PC-3 (cell line): ENCODE measurements at regions not wholly inside any gene's neighbourhood (a gene's known extent, or its start where the extent isn't known, plus 50 kb on each side); places are given as distances from the start of the nearest gene placed in this dataset.

Source experiments
- ATAC-seq: fragments of 200-7000 bp; cut with Tn5 transposase; 2 replicates; pipeline ENCODE4 v1.9.1; 2020; ENCODE audit warnings: mild to moderate bottlenecking, moderate library complexity
- BruUV-seq: library from RNA; stranded (reverse); fragments of 400-500 nt; replicated peaks from 2 replicates; lab custom pipeline; 2021; lab: Mats Ljungman, UMichigan
- CTCF ChIA-PET: fragments of 300-600 bp; sonication (Branson Sonifier 250); formaldehyde crosslinking; loops from one replicate; lab custom pipeline; 2022; ENCODE audit warnings: antibody characterized with exemption; lab: Charles Lee
- POLR2A ChIA-PET: fragments of 300-600 bp; sonication (Branson Sonifier 250); formaldehyde crosslinking; loops from one replicate; lab custom pipeline; 2022; ENCODE audit warnings: antibody characterized with exemption; ENCODE audit not compliant: unreplicated experiment; lab: Charles Lee
- DNase-seq: peaks from one replicate; pipeline ENCODE4 v3.0.0-alpha.2; 2015
- H2AFZ ChIP-seq: fragments of 300-600 bp; sonication (generic); 2 replicates; pipeline ENCODE4 v1.6.0; 2016; ENCODE audit warnings: antibody characterized with exemption, low read length
- H3F3A ChIP-seq: fragments of 300-600 bp; sonication (generic); one replicate; pipeline ENCODE4 v1.6.0; 2017; ENCODE audit warnings: antibody characterized with exemption, low read length, control low read depth, mild to moderate bottlenecking; ENCODE audit not compliant: unreplicated experiment
- H3K27ac ChIP-seq: fragments of 300-600 bp; sonication (generic); 2 replicates; pipeline ENCODE4 v1.5.1; 2016; ENCODE audit warnings: mild to moderate bottlenecking, low read length
- H3K27me3 ChIP-seq: fragments of 300-600 bp; sonication (generic); 2 replicates; pipeline ENCODE4 v1.6.1; 2016; ENCODE audit warnings: low read length, mixed read lengths
- H3K36me3 ChIP-seq: fragments of 300-600 bp; sonication (generic); 2 replicates; pipeline ENCODE4 v1.6.1; 2016; ENCODE audit warnings: low read depth, mixed run types, low read length, mixed read lengths
- H3K4me1 ChIP-seq: fragments of 300-600 bp; sonication (generic); 2 replicates; pipeline ENCODE4 v1.5.1; 2016; ENCODE audit warnings: low read length; ENCODE audit not compliant: insufficient read depth
- H3K4me2 ChIP-seq: fragments of 300-600 bp; sonication (generic); 2 replicates; pipeline ENCODE4 v1.6.0; 2016; ENCODE audit warnings: low read length
- H3K4me3 ChIP-seq: fragments of 300-600 bp; sonication (generic); 2 replicates; pipeline ENCODE4 v1.5.1; 2016; ENCODE audit warnings: mild to moderate bottlenecking, low read length, mixed read lengths
- H3K79me2 ChIP-seq: fragments of 300-600 bp; sonication (generic); 2 replicates; pipeline ENCODE4 v1.6.1; 2017; ENCODE audit warnings: low read length, mixed read lengths
- H3K9ac ChIP-seq: fragments of 300-600 bp; sonication (generic); 2 replicates; pipeline ENCODE4 v1.6.0; 2016; ENCODE audit warnings: mild to moderate bottlenecking, low read length
- H3K9me2 ChIP-seq: fragments of 300-600 bp; sonication (generic); replicated peaks from 2 replicates; pipeline ENCODE4 v1.6.1; 2016; ENCODE audit warnings: mixed run types, low read length, mixed read lengths
- H3K9me3 ChIP-seq: fragments of 300-600 bp; sonication (generic); 2 replicates; pipeline ENCODE4 v1.6.1; 2016; ENCODE audit warnings: low read length, mixed read lengths
- H4K20me1 ChIP-seq: fragments of 300-600 bp; sonication (generic); 2 replicates; pipeline ENCODE4 v1.6.1; 2016; ENCODE audit warnings: low read length, mixed read lengths
- EZH2 ChIP-seq: fragments of 300-600 bp; sonication (generic); IDR thresholded peaks from one replicate; pipeline ENCODE4 v1.6.1; 2017; ENCODE audit warnings: antibody characterized with exemption, mild to moderate bottlenecking, low read length; ENCODE audit not compliant: unreplicated experiment
- EZH2phosphoT487 ChIP-seq: fragments of 300-600 bp; sonication (generic); IDR thresholded peaks from 2 replicates; pipeline ENCODE4 v1.6.1; 2018; ENCODE audit warnings: mild to moderate bottlenecking, antibody characterized with exemption, low read length, borderline replicate concordance
- intact Hi-C: fragments of 100-400 bp; cut with micrococcal nuclease; formaldehyde crosslinking; loops from 2 replicates; pipeline ENCODE4 v1.9.0; 2023
- TF ChIP-seq, protein P1 (sequence below): fragments of 300-600 bp; sonication (generic); conservative IDR thresholded peaks from 2 replicates; pipeline ENCODE4 v1.5.1; 2017; ENCODE audit warnings: antibody characterized with exemption, low read depth, mild to moderate bottlenecking, low read length

DNA sequence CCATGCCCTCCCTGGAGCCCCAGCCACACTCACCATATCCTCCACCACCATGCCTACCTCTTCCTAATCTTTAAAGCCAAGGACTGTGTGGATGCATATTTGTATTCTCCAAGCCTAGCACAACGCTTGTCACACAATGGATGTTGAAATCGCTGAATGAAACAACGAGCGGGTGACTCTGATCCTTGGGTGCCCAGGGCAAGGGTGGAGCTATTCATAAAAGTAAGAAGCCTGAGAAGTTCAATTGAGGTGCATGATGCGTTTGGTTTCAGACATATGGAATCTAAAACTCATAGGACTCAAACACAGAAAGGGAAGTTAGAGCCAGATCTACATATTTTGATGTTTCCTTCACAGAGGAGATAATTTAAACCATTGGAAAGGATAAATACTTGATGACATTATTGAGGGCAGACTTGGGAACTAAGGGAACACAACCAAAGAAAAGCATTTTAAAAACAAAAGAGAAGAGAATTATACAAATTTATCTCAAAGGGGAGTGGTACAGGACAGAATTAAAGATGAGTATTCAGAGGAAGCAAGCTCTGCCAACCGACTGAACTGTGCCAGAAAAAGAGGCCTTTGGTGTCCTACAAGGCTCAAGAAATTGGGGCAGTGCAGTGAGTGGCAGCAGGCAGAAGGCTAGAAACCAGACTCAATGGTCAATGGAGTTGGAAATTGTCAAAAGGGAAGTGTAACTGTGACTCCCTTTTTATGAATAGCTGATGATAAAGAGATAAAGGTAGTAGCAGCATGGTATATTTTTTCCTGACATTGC lies 200.6 kb upstream of the NCKAP5 start:
- Histone ChIP-seq H3F3A (no peaks in the 10 kb centered on the region), H2AFZ (no peak overlapping the region), H3K4me3 (no peak overlapping the region), H4K20me1 (no peaks in the 10 kb centered on the region), H3K9me2 (no peaks in the 10 kb centered on the region), H3K36me3 (no peaks in the 10 kb centered on the region), H3K27me3 (no peaks in the 10 kb centered on the region), H3K79me2 (no peaks in the 10 kb centered on the region), H3K9ac (no peak overlapping the region; the same call in 1 of the 2 replicates), H3K4me2 (0 out of 2 replicates have a peak overlapping the region, but pooled peaks have one; percentile 3), H3K9me3 (no peaks in the 10 kb centered on the region), H3K27ac (peak overlapping the region; percentile 32), H3K4me1 (peaks cover 22% of the 10 kb centered on the region)
- CTCF ChIA-PET, result interaction anchor here (0.7 kb wide), 1 partner anchor 264 kb away, joined by 3 read pairs; no protein-coding TSS in a partner anchor
- DNase-seq (no peak), ATAC-seq (no peak)
- TF ChIP-seq EZH2, result no peak
- no peak for TF ChIP-seq EZH2phosphoT487
- TF ChIP-seq, protein P1, sequence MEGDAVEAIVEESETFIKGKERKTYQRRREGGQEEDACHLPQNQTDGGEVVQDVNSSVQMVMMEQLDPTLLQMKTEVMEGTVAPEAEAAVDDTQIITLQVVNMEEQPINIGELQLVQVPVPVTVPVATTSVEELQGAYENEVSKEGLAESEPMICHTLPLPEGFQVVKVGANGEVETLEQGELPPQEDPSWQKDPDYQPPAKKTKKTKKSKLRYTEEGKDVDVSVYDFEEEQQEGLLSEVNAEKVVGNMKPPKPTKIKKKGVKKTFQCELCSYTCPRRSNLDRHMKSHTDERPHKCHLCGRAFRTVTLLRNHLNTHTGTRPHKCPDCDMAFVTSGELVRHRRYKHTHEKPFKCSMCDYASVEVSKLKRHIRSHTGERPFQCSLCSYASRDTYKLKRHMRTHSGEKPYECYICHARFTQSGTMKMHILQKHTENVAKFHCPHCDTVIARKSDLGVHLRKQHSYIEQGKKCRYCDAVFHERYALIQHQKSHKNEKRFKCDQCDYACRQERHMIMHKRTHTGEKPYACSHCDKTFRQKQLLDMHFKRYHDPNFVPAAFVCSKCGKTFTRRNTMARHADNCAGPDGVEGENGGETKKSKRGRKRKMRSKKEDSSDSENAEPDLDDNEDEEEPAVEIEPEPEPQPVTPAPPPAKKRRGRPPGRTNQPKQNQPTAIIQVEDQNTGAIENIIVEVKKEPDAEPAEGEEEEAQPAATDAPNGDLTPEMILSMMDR, result no peak
- POLR2A ChIA-PET, result interaction anchor here (0.6 kb wide), 1 partner anchor 110 kb away, joined by 3 read pairs; no protein-coding TSS in a partner anchor
- BruUV-seq, result no TSS peak
- intact Hi-C loops, result loop anchor here (1.0 kb wide), 1 partner anchor 208 kb away; no protein-coding TSS in a partner anchor

DNA sequence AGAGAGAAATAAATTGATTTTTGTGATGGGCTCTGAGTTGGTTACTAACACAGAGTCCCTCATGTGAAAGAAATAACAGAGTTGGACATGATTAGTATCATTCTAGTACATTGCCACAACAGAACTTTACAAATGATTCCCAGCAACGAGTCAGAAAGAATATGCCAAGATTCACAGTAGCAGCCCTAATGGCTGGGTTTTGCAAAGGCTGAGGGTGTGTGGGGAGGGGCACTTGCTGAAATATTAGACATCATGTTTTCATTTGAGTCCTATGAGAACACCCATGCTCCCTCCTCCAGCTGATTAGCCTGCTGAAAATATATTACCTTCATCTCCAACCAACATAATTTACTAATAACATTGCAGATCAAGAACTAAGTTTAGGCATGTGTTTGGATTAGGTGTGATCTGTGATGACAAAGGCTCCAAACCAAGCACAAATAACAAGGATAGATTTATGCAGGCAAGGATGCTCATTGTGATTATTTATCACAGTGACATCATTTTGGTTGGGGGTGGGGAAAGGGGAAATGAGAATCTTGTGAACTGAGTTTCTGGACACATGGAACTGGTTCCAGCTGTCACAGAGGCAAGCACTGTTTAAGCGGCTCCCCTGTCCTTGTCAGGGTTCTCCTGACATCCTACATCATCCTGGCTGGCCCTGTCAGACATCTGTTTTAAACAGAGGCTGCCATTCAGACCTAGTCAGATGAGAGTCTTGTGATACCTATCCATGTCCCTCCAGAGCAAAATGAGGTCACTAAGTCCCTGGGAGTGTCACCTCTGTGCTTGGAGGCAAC lies 205.8 kb upstream of the NCKAP5 start:
- Histone ChIP-seq H3K79me2 (no peaks in the 10 kb centered on the region), H3K9me2 (no peaks in the 10 kb centered on the region), H3K27me3 (no peaks in the 10 kb centered on the region), H3K4me1 (peaks cover 15% of the 10 kb centered on the region), H3K9me3 (no peaks in the 10 kb centered on the region), H3K27ac (no peak overlapping the region), H4K20me1 (no peaks in the 10 kb centered on the region), H3K9ac (no peak overlapping the region), H3F3A (no peaks in the 10 kb centered on the region), H3K36me3 (no peaks in the 10 kb centered on the region), H2AFZ (no peak overlapping the region), H3K4me2 (no peak overlapping the region), H3K4me3 (no peak overlapping the region)
- BruUV-seq, result no TSS peak
- ChIA-PET POLR2A (no interaction called here), CTCF (no interaction called here)
- intact Hi-C loops, result loop anchor here (10.0 kb wide), 2 partner anchors 339 to 449 kb away; no protein-coding TSS in a partner anchor
- TF ChIP-seq EZH2phosphoT487 (no peak), EZH2 (no peak)
- TF ChIP-seq, protein P1, result no peak
- DNase-seq, result no peak
- no peak for ATAC-seq
